Activated CD4-positive, alpha-beta memory T cell treated with anti-CD3 and anti-CD28 coated beads, Interleukin-2, amount 10 ng/mL, durations not matched to agents 7 days and 5 days (primary cell): ENCODE measurements at regions not wholly inside any gene's neighbourhood (a gene's known extent, or its start where the extent isn't known, plus 50 kb on each side); places are given as distances from the start of the nearest gene placed in this dataset.
"Not testable (repeated sequence)": the region's sequence is repeated elsewhere in the genome, so short reads cannot be mapped to it uniquely, and the experiment has no call there.

ENCODE experiments used
- CTCF ChIA-PET: fragments of 350-600 bp; sonication (Branson Sonifier 250); formaldehyde crosslinking; loops from one replicate; lab custom pipeline; 2021; ENCODE audit warnings: antibody characterized with exemption, inconsistent platforms; lab: Charles Lee
- POLR2A ChIA-PET: fragments of 350-600 bp; sonication (Branson Sonifier 250); formaldehyde crosslinking; loops from one replicate; lab custom pipeline; 2021; ENCODE audit warnings: antibody characterized with exemption; lab: Charles Lee
- DNase-seq: peaks from one replicate; pipeline ENCODE4 v3.0.0-alpha.2; 2020
- H3K27ac Mint-ChIP-seq: one replicate; pipeline ENCODE4 v1.8.0; 2021; ENCODE audit warnings: mild to moderate bottlenecking, mixed read lengths
- H3K27me3 Mint-ChIP-seq: one replicate; pipeline ENCODE4 v1.8.0; 2021; ENCODE audit warnings: mixed read lengths
- H3K36me3 Mint-ChIP-seq: one replicate; pipeline ENCODE4 v1.8.0; 2021; ENCODE audit warnings: low read depth, mixed read lengths
- H3K4me1 Mint-ChIP-seq: one replicate; pipeline ENCODE4 v1.8.0; 2021; ENCODE audit warnings: mixed read lengths
- H3K4me3 Mint-ChIP-seq: one replicate; pipeline ENCODE4 v1.8.0; 2021; ENCODE audit warnings: mild to moderate bottlenecking, mixed read lengths
- H3K9me3 Mint-ChIP-seq: one replicate; pipeline ENCODE4 v1.8.0; 2021; ENCODE audit warnings: mixed read lengths

DNA sequence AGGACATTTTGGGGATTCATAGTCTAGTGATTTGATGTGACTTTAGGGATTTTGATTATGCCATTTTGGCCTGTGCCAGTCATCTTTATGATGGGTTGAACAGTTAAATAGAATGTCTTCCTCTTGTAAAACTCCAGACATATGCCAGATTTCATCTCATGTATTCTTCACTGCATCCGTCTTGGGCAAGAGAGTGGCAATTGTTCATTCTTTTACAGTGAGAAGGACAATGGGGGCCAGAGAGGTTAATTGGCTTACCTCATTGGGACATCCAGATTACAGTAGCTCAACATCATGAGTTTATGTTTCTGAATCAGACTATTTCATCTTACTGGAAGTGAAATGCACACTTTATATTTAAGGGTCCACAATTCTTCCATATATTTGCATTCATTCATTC is 108.2 kb upstream of the SLC38A2 start:
- peaks cover 8% of the 10 kb centered on the region for H3K4me1 Mint-ChIP-seq
- POLR2A ChIA-PET = no interaction called here

DNA sequence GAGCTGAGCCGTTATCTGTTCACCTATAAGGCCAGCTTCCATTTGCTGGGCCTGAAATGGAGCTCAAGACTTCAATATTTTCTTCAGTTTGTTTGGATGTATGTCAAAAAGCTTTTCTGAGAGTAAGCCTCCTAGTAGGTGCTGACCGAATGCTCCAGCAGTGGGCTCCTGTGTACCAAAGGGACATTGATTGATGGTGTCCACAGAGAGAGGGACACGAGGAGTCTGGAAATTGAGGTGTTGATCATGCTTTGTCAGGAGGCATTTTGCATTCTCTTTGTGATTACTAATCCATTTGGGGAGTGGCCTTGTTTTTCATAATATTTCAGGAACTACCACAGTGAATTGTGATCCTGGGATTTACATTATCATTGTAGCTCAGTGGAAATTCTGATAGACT is 107.7 kb upstream of the SLC38A2 start:
- POLR2A ChIA-PET = no interaction called here
- Mint-ChIP-seq H3K4me3 (no peak overlapping the region), H3K27me3 (no peaks in the 10 kb centered on the region), H3K9me3 (no peaks in the 10 kb centered on the region), H3K4me1 (peaks cover 8% of the 10 kb centered on the region), H3K36me3 (peaks cover 11% of the 10 kb centered on the region), H3K27ac (no peak overlapping the region)
- no peak for DNase-seq
- CTCF ChIA-PET = no interaction called here

More for the DNA sequence above, 108.2 kb upstream of the SLC38A2 start:
- Mint-ChIP-seq H3K9me3 (no peaks in the 10 kb centered on the region), H3K4me3 (no peak overlapping the region), H3K36me3 (peaks cover 11% of the 10 kb centered on the region), H3K27ac (no peak overlapping the region), H3K27me3 (no peaks in the 10 kb centered on the region)
- no peak for DNase-seq
- CTCF ChIA-PET = no interaction called here

DNA sequence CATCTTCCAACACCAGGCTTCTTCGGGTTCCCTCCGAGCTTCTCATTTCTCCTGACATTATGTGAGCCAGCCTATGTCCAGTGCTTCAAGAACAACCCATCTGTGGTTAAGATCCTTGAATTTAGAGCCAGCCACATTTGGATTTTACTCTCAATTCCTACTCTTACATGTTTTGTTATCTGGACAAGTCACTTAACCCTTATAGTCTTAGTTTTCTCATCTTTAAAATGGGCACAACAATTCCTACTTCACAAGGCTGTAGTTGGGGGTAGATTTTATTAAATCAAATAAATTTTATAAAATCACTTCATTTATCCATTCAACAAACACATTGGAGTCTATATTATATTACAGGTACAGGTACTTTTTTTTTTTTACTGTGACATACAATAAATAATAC is 105.5 kb upstream of the SLC38A2 start:
- Mint-ChIP-seq H3K4me1 (peaks cover 14% of the 10 kb centered on the region), H3K4me3 (no peak overlapping the region), H3K27ac (no peak overlapping the region), H3K9me3 (no peaks in the 10 kb centered on the region), H3K36me3 (peaks cover 11% of the 10 kb centered on the region), H3K27me3 (no peaks in the 10 kb centered on the region)
- no peak for DNase-seq
- POLR2A ChIA-PET = no interaction called here
- CTCF ChIA-PET = no interaction called here

DNA sequence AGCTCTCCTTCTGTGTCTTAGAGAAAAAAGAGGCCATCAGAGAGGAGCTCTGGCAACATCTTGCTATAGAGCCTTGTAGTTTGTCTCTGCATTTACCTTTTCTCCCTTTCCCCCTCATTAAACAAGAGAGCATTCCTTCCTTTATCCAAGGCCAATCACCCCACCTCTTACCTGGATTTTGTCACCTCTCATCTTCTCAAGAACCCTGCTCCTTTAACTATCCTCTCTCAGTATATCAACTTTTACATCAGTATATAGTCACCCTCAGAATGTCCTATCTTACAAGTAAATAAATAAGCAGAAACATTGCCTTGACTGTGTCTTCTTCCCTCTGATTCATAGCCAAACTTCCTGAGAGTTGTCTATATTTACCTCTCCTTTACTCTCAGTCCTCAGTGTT is 105.0 kb upstream of the SLC38A2 start:
- Mint-ChIP-seq H3K27me3 (no peaks in the 10 kb centered on the region), H3K4me1 (peaks cover 14% of the 10 kb centered on the region), H3K4me3 (no peak overlapping the region), H3K36me3 (peaks cover 11% of the 10 kb centered on the region), H3K27ac (no peak overlapping the region), H3K9me3 (no peaks in the 10 kb centered on the region)
- CTCF ChIA-PET = no interaction called here
- DNase-seq = no peak
- POLR2A ChIA-PET = no interaction called here

DNA sequence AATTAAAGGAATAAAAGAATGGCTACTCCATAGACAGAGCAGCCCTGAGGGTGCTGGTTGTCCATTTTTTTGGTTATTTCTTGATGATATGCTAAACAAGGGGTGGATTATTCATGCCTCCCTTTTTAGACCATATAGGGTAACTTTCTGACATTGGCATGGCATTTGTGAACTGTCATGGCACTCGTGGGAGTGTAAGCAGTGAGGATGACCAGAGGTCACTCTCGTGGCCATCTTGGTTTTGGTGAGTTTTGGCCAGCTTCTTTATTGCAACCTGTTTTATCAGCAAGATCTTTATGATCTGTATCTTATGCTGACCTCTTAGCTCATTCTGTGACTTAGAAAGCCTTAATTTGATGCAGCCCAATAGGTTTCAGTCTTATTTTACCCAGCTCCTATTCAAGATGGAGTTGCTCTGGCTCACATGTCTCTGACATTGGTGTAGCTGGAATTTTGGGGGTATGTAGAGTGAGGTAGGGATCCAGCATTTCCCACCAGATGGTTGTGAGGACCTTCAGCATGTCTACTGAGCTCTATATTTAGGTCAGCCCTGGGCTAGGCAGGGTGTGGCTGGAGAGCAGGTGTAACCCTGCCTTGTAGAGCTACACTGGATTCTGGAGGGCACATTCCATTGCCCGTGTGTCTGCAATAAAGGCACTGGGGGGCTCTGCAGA is 103.5 kb upstream of the SLC38A2 start:
- H3K27me3 Mint-ChIP-seq = no peaks in the 10 kb centered on the region
- H3K27ac Mint-ChIP-seq = no peak overlapping the region
- H3K36me3 Mint-ChIP-seq = peaks cover 11% of the 10 kb centered on the region
- ChIA-PET POLR2A (interaction anchor here (1.0 to 2.4 kb wide), 3 partner anchors 17 to 41 kb away, joined by 3 to 6 read pairs (median 3); no protein-coding TSS in a partner anchor), CTCF (interaction anchor here (0.9 to 1.1 kb wide), 2 partner anchors 16 to 39 kb away, joined by 3 to 4 read pairs; no protein-coding TSS in a partner anchor)
- H3K4me3 Mint-ChIP-seq = no peak overlapping the region
- H3K9me3 Mint-ChIP-seq = no peaks in the 10 kb centered on the region
- peaks cover 23% of the 10 kb centered on the region for H3K4me1 Mint-ChIP-seq
- no peak for DNase-seq

DNA sequence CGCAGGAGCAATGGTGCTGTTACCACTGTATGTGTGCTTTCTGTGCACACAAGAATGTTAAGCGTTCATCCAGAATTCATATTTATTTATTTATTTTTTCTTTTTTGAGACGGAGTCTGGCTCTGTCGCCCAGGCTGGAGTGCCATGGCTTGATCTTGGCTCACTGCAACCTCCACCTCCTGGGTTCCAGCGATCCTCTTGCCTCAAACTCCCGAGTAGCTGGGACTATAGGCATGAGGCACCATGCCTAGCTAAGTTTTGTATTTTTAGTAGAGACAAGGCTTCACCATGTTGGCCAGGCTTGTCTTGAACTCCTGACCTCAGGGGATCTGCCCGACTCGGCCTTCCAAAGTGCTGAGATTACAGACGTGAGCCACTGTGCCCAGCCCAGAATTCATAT is 101.8 kb upstream of the SLC38A2 start:
- Mint-ChIP-seq H3K36me3 (peaks cover 17% of the 10 kb centered on the region), H3K4me1 (peaks cover 35% of the 10 kb centered on the region)
- not testable (repeated sequence) for H3K27ac Mint-ChIP-seq, H3K27me3 Mint-ChIP-seq, H3K4me3 Mint-ChIP-seq, H3K9me3 Mint-ChIP-seq, DNase-seq
- CTCF ChIA-PET = interaction anchor here (1.0 to 1.4 kb wide), 2 partner anchors 14 to 187 kb away, joined by 3 read pairs; no protein-coding TSS in a partner anchor
- POLR2A ChIA-PET = interaction anchor here (0.9 kb wide), 1 partner anchor 19 kb away, joined by 3 read pairs; no protein-coding TSS in a partner anchor

DNA sequence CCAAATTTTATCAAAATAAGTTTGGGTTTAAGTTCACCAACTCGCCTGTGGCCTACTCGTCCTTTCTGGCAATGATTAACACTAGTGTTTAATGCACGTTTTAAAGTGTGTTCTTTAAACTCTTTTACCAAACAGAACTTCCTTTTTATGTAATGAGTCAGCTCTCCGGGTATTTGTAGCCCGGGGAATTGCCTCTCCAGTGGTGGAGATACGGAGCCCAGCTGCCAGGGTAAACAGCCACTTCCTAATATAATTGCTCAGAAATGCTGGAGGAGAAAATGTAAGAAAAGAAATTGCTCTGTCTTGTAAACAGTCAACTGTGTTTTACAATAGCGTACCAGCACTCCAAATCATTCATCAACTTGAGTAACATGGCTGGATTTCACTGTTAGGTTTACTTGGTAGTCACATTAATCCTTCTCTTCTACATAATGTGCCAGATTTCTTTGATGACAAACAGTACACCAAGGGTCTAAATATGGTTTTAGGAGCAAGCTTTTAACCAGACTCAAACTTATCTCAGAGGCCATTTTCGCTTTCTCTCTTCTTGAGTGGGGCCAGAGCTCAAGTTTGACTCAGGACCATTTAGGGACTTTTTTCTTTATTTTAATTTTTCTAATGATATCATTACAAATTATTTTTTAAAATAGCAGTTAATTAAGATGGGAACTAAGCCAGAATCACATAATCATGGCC is 101.2 kb upstream of the SLC38A2 start:
- Mint-ChIP-seq H3K4me1 (peaks cover 35% of the 10 kb centered on the region), H3K27ac (peak overlapping the region; percentile 12), H3K9me3 (no peaks in the 10 kb centered on the region), H3K36me3 (peaks cover 14% of the 10 kb centered on the region), H3K4me3 (no peak overlapping the region), H3K27me3 (no peaks in the 10 kb centered on the region)
- CTCF ChIA-PET = interaction anchor here (1.0 to 1.4 kb wide), 2 partner anchors 13 to 188 kb away, joined by 3 read pairs; no protein-coding TSS in a partner anchor
- DNase-seq = no peak
- POLR2A ChIA-PET = interaction anchor here (0.9 kb wide), 1 partner anchor 18 kb away, joined by 3 read pairs; no protein-coding TSS in a partner anchor

DNA sequence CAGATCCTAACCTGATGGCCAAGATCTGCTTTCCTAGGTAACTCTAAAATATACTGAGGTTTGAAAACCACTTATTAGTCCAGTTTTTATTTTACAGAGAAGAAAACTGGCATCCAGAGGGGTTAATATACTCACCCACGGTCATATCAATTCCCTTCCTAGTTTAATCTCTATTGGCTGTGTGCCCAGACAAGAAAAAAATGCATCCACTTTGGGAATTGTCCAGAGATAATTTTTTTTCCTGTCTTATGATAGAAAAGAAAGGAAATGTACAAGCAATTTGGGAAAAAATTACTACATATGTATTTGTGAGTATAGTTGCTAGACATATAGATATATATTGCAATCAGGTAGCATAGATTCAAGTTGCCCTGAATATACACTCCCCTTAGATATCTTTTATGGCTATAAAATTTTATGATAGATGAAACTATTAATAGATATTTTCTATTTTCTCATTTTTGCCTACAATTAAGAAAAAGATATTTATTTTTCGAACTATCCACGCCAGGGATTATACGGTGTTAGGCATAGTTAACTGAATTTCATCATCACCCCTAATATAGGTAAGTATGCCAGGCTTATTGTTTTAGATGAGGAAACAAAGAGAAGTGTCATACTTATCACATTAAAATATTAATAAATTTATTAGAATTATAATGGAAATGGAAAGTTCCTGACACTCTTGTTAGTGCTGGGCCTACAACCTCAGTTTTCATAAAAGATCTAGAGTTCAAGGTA is 100.5 kb upstream of the SLC38A2 start:
- Mint-ChIP-seq H3K4me3 (no peak overlapping the region), H3K27ac (peak overlapping the region; percentile 12)
- CTCF ChIA-PET = interaction anchor here (1.4 kb wide), 1 partner anchor 12 kb away, joined by 3 read pairs; no protein-coding TSS in a partner anchor

DNA sequence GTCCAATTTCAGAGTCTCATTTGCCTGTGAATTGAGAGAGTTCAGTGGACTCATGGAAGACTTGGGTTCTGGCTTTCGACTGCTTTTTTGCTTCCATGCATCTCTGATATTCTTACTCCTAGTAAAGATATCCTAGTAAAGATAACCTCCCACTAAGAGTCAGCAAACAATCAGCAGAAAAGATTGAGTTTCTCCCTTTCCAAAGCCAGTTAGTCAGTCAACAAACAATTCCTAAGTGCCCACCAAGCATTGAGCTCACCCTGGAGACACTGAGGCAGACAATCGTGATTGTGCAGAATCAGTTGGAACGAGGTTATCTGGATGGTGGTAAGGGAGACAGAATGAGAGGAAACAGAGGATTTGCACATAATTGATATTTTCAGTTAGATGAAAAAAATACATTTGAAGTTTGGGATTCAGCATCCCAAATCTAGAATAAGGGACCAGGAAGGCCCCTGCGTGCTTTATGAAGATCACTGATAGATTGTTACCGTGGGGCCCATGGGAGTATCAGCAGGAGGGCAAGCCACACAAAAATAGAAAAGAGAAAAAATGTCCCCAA is 99.7 kb upstream of the SLC38A2 start:
- POLR2A ChIA-PET = no interaction called here
- Mint-ChIP-seq H3K4me3 (no peak overlapping the region), H3K27ac (no peak overlapping the region), H3K36me3 (peaks cover 5% of the 10 kb centered on the region), H3K9me3 (no peaks in the 10 kb centered on the region), H3K4me1 (peaks cover 27% of the 10 kb centered on the region), H3K27me3 (no peaks in the 10 kb centered on the region)
- CTCF ChIA-PET = no interaction called here
- DNase-seq = no peak

More for the DNA sequence above, 100.5 kb upstream of the SLC38A2 start:
- peaks cover 34% of the 10 kb centered on the region for H3K4me1 Mint-ChIP-seq
- no peaks in the 10 kb centered on the region for H3K9me3 Mint-ChIP-seq
- H3K27me3 Mint-ChIP-seq = no peaks in the 10 kb centered on the region
- POLR2A ChIA-PET = no interaction called here
- DNase-seq = no peak
- H3K36me3 Mint-ChIP-seq = peaks cover 13% of the 10 kb centered on the region

DNA sequence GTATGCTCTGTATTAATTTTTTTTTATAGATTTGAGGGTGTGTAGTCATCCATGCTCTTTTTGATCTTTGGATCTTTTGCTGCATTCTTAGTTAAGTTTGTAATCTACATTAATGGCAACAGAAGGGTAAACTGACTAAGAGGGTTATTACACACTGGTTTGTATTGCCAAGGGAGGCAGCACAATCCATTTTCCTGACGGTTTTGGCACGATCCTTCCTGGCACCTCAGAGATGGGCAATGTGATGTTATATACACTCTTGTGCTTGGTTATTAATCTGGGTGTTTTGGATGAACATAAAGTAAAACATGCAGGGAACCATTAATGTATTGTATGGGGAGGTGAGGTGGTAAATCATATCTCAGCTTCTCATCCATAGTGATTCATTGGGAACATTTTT is 98.8 kb upstream of the SLC38A2 start:
- CTCF ChIA-PET = interaction anchor here (0.9 to 1.6 kb wide), 3 partner anchors 11 to 87 kb away, joined by 3 to 4 read pairs (median 4); no protein-coding TSS in a partner anchor
- no peak overlapping the region for H3K4me3 Mint-ChIP-seq

DNA sequence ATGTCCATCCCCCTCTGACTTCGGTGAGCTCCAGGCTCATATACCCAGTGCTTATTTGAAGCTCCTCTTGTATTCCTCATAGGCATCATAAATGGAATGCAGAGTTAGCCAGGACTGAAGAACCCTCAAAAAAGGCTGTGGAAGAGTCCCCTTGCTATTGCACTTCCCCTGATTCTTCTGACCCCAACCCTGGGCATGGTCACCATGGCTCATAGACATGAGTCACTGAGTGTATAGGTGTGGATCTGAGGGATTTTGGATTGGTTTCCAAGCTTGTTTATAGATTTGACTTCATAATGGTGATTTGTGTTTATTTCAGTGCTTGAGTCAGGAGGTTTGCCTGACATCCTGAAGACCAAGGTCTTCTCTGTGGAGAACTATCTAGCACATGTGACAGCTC is 98.4 kb upstream of the SLC38A2 start:
- CTCF ChIA-PET = interaction anchor here (0.9 to 1.6 kb wide), 3 partner anchors 11 to 87 kb away, joined by 3 to 4 read pairs (median 4); no protein-coding TSS in a partner anchor
- H3K4me3 Mint-ChIP-seq = no peak overlapping the region
- no peaks in the 10 kb centered on the region for H3K9me3 Mint-ChIP-seq

More for the DNA sequence above, 98.8 kb upstream of the SLC38A2 start:
- Mint-ChIP-seq H3K4me1 (peaks cover 27% of the 10 kb centered on the region), H3K36me3 (peaks cover 5% of the 10 kb centered on the region), H3K9me3 (no peaks in the 10 kb centered on the region), H3K27ac (no peak overlapping the region), H3K27me3 (no peaks in the 10 kb centered on the region)
- DNase-seq = no peak
- POLR2A ChIA-PET = interaction anchor here (1.7 to 3.6 kb wide), 2 partner anchors 12 to 104 kb away, joined by 4 to 34 read pairs; no protein-coding TSS in a partner anchor

DNA sequence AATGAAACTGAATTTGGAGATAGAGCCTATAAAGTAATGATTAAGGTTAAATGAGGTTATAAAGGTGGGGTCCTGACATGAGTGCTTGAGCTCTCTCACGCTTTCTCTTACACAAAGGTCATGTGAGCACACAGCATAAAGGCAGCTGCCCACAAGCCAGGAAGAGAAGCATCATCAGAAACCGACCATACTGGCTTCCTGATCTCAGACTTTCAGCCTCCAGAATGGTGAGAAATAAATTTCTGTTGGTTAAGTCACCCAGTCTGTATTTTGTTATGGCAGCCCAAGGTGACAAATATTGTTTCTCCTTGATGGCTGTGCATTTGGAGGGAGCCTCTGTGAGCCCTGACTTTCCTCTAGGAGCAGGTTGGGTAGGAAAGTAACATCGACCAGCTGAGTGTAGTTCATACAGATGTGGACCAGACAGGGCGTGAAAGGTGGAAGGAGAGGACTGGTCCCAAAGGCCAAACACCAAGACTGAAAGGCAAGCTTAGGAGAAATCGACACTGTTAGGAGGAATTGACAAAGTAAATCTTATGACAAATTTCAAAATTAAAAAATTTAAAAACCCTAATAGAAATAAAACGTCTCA is 97.6 kb upstream of the SLC38A2 start:
- H3K27me3 Mint-ChIP-seq = no peaks in the 10 kb centered on the region
- ChIA-PET POLR2A (interaction anchor here (1.2 to 3.6 kb wide), 7 partner anchors 11 to 201 kb away, joined by 4 to 34 read pairs (median 8); partner anchors contain the start of gene SLC38A1), CTCF (interaction anchor here (1.2 to 1.6 kb wide), 2 partner anchors 10 to 54 kb away, joined by 4 read pairs; no protein-coding TSS in a partner anchor)
- H3K4me3 Mint-ChIP-seq = peak overlapping the region; percentile 69
- H3K4me1 Mint-ChIP-seq = peaks cover 27% of the 10 kb centered on the region
- peak overlapping the region; percentile 72 for H3K27ac Mint-ChIP-seq
- DNase-seq = peak; percentile 56
- no peaks in the 10 kb centered on the region for H3K9me3 Mint-ChIP-seq
- H3K36me3 Mint-ChIP-seq = peaks cover 5% of the 10 kb centered on the region

More for the DNA sequence above, 98.4 kb upstream of the SLC38A2 start:
- H3K27ac Mint-ChIP-seq = no peak overlapping the region
- H3K4me1 Mint-ChIP-seq = peaks cover 27% of the 10 kb centered on the region
- no peaks in the 10 kb centered on the region for H3K27me3 Mint-ChIP-seq
- POLR2A ChIA-PET = interaction anchor here (1.2 to 3.6 kb wide), 6 partner anchors 11 to 202 kb away, joined by 4 to 34 read pairs (median 7); partner anchors contain the start of gene SLC38A1
- DNase-seq = no peak
- H3K36me3 Mint-ChIP-seq = peaks cover 5% of the 10 kb centered on the region
